Gastrocnemius medialis (tissue), 4 donors: ENCODE measurements at regions not wholly inside any gene's neighbourhood (a gene's known extent, or its start where the extent isn't known, plus 50 kb on each side); places are given as distances from the start of the nearest gene placed in this dataset.

Experiments
- ATAC-seq, 2 donors: fragments of 150-250 bp; one replicate each; pipeline ENCODE4 v1.9.1; 2016
- DNase-seq, 2 donors: peaks; one replicate each; pipeline ENCODE4 v3.0.0-alpha.2; 2019
- H3K27ac ChIP-seq, 4 donors: fragments of 200-600 bp; sonication (generic); 1 replicate in 1 of 4; 2 replicates in 3 of 4; pipeline ENCODE4 v1.5.1; 2016 to 2018; ENCODE audit warnings: mild to moderate bottlenecking in 2 of 4, moderate library complexity in 1 of 4
- H3K27me3 ChIP-seq, 3 donors: fragments of 200-600 bp; sonication (generic) in 2 of 3; 1 replicate in 1 of 3; 2 replicates in 2 of 3; pipeline versions ENCODE4 v1.5.1 to v1.6.0; 2016 to 2019; ENCODE audit warnings: mild to moderate bottlenecking in 1 of 3, moderate library complexity in 1 of 3
- H3K36me3 ChIP-seq, 2 donors: fragments of 200-600 bp; sonication (generic) in 1 of 2; one replicate each; pipeline ENCODE4 v1.5.1; 2017 to 2018
- H3K4me1 ChIP-seq, 2 donors: fragments of 200-600 bp; sonication (generic) in 1 of 2; one replicate each; pipeline ENCODE4 v1.5.1; 2016 to 2017; ENCODE audit warnings: mild to moderate bottlenecking in 2 of 2
- H3K4me3 ChIP-seq, 4 donors: fragments of 200-600 bp; sonication (generic) in 3 of 4; 1 replicate in 1 of 4; 2 replicates in 3 of 4; pipeline ENCODE4 v1.5.1; 2016 to 2019; ENCODE audit warnings: mild to moderate bottlenecking in 2 of 4
- H3K9me3 ChIP-seq, 3 donors: fragments of 200-600 bp; sonication (generic) in 2 of 3; 1 replicate in 1 of 3; 2 replicates in 2 of 3; pipeline ENCODE4 v1.5.1; 2016 to 2019
- POLR2A ChIP-seq, 2 donors: fragments of 450-650 bp; IDR thresholded peaks; one replicate each; pipeline ENCODE4 v1.6.1; 2017; ENCODE audit warnings: antibody characterized with exemption in 2 of 2, mild to moderate bottlenecking in 2 of 2, moderate library complexity in 2 of 2
- in situ Hi-C, 4 donors: fragments of 200-750 bp; cut with MboI; loops; one replicate each; pipeline versions ENCODE4 v1.15.0 to v1.8.0; 2017; ENCODE audit warnings: low sequenced_read_pairs in 4 of 4
- intact Hi-C: fragments of 100-400 bp; cut with DNase I; formaldehyde crosslinking; loops from one replicate; pipeline ENCODE4 v1.15.1; 2023; ENCODE audit warnings: low total_unique reads
- TF ChIP-seq, protein P1 (sequence below), 5 experiments: fragments of 450-650 bp in 3 of 5; fragments of 200-600 bp in 2 of 5; sonication (generic) in 2 of 5; IDR thresholded peaks in 4 of 5; conservative IDR thresholded peaks in 1 of 5; 1 replicate in 4 of 5; 2 replicates in 1 of 5; pipeline ENCODE4 v1.5.1; 2016 to 2019; ENCODE audit warnings: antibody characterized with exemption in 5 of 5, mild to moderate bottlenecking in 3 of 5, moderate library complexity in 3 of 5

DNA sequence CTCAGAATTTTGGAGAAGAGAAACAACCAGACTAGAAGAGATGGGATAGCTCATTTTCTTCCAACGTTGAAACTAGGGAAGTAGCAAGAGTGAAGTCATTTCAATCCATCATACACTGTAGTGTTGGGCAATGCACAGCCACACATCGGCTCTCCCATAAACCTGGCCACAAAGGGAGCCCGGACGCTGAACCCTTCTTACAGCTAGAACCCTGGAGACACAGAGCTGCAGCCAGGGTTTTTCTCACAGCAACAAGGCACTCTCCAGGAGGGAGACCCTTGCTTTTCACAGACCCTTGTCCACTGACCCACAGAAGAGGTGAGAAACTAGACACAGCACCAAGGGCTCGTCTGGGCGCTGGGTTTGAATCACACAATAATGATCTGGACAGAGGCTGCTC lies 101.4 kb upstream of the FSTL4 start:
- Histone ChIP-seq H3K4me1 (no peaks in the 10 kb centered on the region), H3K4me3 (no peak overlapping the region), H3K27me3 (no peaks in the 10 kb centered on the region), H3K9me3 (no peaks in the 10 kb centered on the region), H3K36me3 (no peaks in the 10 kb centered on the region), H3K27ac (no peak overlapping the region)
- no peak for ATAC-seq
- intact Hi-C loops (no loop called here), in situ Hi-C loops (no loop called here)
- no peak for DNase-seq
- no peak for TF ChIP-seq POLR2A (IDR thresholded peaks at IDR 0.05)
- TF ChIP-seq, protein P1, sequence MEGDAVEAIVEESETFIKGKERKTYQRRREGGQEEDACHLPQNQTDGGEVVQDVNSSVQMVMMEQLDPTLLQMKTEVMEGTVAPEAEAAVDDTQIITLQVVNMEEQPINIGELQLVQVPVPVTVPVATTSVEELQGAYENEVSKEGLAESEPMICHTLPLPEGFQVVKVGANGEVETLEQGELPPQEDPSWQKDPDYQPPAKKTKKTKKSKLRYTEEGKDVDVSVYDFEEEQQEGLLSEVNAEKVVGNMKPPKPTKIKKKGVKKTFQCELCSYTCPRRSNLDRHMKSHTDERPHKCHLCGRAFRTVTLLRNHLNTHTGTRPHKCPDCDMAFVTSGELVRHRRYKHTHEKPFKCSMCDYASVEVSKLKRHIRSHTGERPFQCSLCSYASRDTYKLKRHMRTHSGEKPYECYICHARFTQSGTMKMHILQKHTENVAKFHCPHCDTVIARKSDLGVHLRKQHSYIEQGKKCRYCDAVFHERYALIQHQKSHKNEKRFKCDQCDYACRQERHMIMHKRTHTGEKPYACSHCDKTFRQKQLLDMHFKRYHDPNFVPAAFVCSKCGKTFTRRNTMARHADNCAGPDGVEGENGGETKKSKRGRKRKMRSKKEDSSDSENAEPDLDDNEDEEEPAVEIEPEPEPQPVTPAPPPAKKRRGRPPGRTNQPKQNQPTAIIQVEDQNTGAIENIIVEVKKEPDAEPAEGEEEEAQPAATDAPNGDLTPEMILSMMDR (IDR thresholded peaks at IDR 0.05 in 4 of 5, conservative IDR thresholded peaks at IDR 0.05 in 1 of 5) = no peak

- no peaks in the 10 kb centered on the region for H3K27me3 ChIP-seq
- H3K36me3 ChIP-seq = no peaks in the 10 kb centered on the region
- DNase-seq = no peak
- ATAC-seq = no peak
- no peaks in the 10 kb centered on the region for H3K9me3 ChIP-seq
- no peaks in the 10 kb centered on the region for H3K4me1 ChIP-seq
- no peak for TF ChIP-seq POLR2A (IDR thresholded peaks at IDR 0.05)
- TF ChIP-seq, protein P1 (IDR thresholded peaks at IDR 0.05 in 4 of 5, conservative IDR thresholded peaks at IDR 0.05 in 1 of 5) = no peak
- in situ Hi-C loops = no loop called here
- intact Hi-C loops = no loop called here
- H3K27ac ChIP-seq = no peak overlapping the region
- no peak overlapping the region for H3K4me3 ChIP-seq
Observed at GRCh38 chr5:133713209-133713608, 100.9 kb upstream of the FSTL4 start.

DNA sequence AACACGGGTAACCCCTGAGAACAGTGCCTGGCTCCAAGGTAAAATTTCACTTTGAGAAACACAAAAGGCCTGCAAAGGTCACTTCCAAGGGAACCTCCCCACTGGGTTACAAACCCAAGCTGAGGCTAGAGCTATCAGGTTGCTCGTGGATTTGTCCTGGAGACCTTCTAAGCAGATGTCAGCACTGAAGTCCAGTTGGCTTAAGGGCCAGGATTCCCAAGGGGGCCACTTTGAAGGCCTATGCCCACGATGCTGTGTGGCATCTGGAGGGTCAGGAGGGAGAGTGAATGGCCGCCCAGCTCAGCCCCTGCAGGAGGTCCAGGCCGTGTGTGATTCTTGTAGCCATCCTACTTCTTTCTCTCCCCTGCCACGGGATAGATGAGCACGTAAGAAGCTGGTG lies 100.2 kb upstream of the FSTL4 start:
- TF ChIP-seq POLR2A (IDR thresholded peaks at IDR 0.05) = no peak
- TF ChIP-seq, protein P1 (IDR thresholded peaks at IDR 0.05 in 4 of 5, conservative IDR thresholded peaks at IDR 0.05 in 1 of 5) = no peak
- in situ Hi-C loops = no loop called here
- H3K4me1 ChIP-seq = no peaks in the 10 kb centered on the region
- no peaks in the 10 kb centered on the region for H3K27me3 ChIP-seq
- H3K27ac ChIP-seq = no peak overlapping the region
- intact Hi-C loops = no loop called here
- no peak for DNase-seq
- no peak for ATAC-seq
- no peaks in the 10 kb centered on the region for H3K36me3 ChIP-seq
- H3K9me3 ChIP-seq = no peaks in the 10 kb centered on the region
- no peak overlapping the region for H3K4me3 ChIP-seq

DNA sequence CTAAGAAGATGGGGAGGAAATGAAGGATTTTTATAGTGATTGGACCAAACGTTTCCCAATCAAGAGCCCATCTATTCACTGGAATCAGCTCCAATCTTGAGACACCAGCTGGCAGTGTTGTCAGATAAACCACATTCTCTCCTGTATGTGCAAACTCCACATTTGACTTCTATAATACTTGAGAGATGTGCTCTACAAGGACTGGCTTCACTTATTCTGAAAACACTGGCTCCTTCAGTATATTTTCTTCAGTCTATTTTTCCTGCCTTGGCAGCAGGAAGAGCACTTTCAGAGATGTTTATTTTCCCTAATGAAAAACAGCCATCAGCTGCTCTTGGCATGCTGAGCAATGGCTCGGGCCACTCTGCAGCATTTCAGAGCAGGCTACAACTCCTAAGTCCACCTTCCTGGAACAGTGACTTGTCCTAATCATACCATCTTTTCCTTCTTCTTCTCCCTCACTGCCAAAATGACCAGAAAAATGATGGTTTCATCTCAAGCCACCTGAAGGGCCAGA lies 96.9 kb upstream of the FSTL4 start:
- H3K27ac ChIP-seq = no peak overlapping the region
- intact Hi-C loops = no loop called here
- no peak overlapping the region for H3K4me3 ChIP-seq
- H3K27me3 ChIP-seq = no peaks in the 10 kb centered on the region
- no peaks in the 10 kb centered on the region for H3K36me3 ChIP-seq
- ATAC-seq (no peak), DNase-seq (no peak)
- in situ Hi-C loops = no loop called here
- no peak for TF ChIP-seq POLR2A (IDR thresholded peaks at IDR 0.05)
- TF ChIP-seq, protein P1 (IDR thresholded peaks at IDR 0.05 in 4 of 5, conservative IDR thresholded peaks at IDR 0.05 in 1 of 5) = no peak
- no peaks in the 10 kb centered on the region for H3K4me1 ChIP-seq
- H3K9me3 ChIP-seq = no peaks in the 10 kb centered on the region

- in situ Hi-C loops (no loop called here), intact Hi-C loops (no loop called here)
- H3K27me3 ChIP-seq = no peaks in the 10 kb centered on the region
Observed at GRCh38 chr5:133708331-133708850, 96.0 kb upstream of the FSTL4 start.

More at GRCh38 chr5:133708331-133708850, 96.0 kb upstream of the FSTL4 start:
- Histone ChIP-seq H3K4me1 (no peaks in the 10 kb centered on the region), H3K4me3 (no peak overlapping the region), H3K9me3 (no peaks in the 10 kb centered on the region), H3K36me3 (no peaks in the 10 kb centered on the region), H3K27ac (no peak overlapping the region)
- ATAC-seq = no peak
- no peak for DNase-seq
- no peak for TF ChIP-seq POLR2A (IDR thresholded peaks at IDR 0.05)
- TF ChIP-seq, protein P1 (IDR thresholded peaks at IDR 0.05 in 4 of 5, conservative IDR thresholded peaks at IDR 0.05 in 1 of 5) = no peak
